Tibial artery (tissue), 4 donors: ENCODE measurements at regions not wholly inside any gene's neighbourhood (a gene's known extent, or its start where the extent isn't known, plus 50 kb on each side); places are given as distances from the start of the nearest gene placed in this dataset.

Experiments
- DNase-seq, 2 donors: peaks; one replicate each; pipeline ENCODE4 v3.0.0-alpha.2; 2019
- H3K27ac ChIP-seq, 2 donors: fragments of 200-600 bp; sonication (generic) in 1 of 2; 1 replicate in 1 of 2; 2 replicates in 1 of 2; pipeline ENCODE4 v1.5.1; 2018 to 2019; ENCODE audit warnings: mild to moderate bottlenecking in 1 of 2
- H3K27me3 ChIP-seq, 2 donors: fragments of 200-600 bp; sonication (generic) in 1 of 2; one replicate each; pipeline versions ENCODE4 v1.5.1 to v1.6.0; 2016 to 2019
- H3K36me3 ChIP-seq, 3 donors: fragments of 200-600 bp; sonication (generic) in 2 of 3; one replicate each; pipeline ENCODE4 v1.5.1; 2016 to 2019; ENCODE audit warnings: mild to moderate bottlenecking in 2 of 3
- H3K4me1 ChIP-seq, 4 donors: fragments of 200-600 bp; sonication (generic) in 2 of 4; 1 replicate in 3 of 4; 2 replicates in 1 of 4; pipeline ENCODE4 v1.5.1; 2016 to 2019
- H3K4me3 ChIP-seq, 2 donors: fragments of 200-600 bp; sonication (generic) in 1 of 2; 1 replicate in 1 of 2; 2 replicates in 1 of 2; pipeline ENCODE4 v1.5.1; 2018 to 2019; ENCODE audit warnings: mild to moderate bottlenecking in 2 of 2
- H3K9me3 ChIP-seq, 3 donors: fragments of 200-600 bp; sonication (generic) in 1 of 3; one replicate each; pipeline ENCODE4 v1.5.1; 2016 to 2019
- CTCF ChIP-seq, 2 experiments: fragments of 200-600 bp in 1 of 2; fragments of 450-650 bp in 1 of 2; IDR thresholded peaks; one replicate each; pipeline ENCODE4 v1.5.1; 2017 to 2019; ENCODE audit warnings: antibody characterized with exemption in 2 of 2, mild to moderate bottlenecking in 1 of 2, moderate library complexity in 1 of 2
- intact Hi-C: fragments of 100-400 bp; cut with DNase I; formaldehyde crosslinking; loops from one replicate; pipeline ENCODE4 v1.15.0; 2023; ENCODE audit warnings: low total_unique reads

DNA sequence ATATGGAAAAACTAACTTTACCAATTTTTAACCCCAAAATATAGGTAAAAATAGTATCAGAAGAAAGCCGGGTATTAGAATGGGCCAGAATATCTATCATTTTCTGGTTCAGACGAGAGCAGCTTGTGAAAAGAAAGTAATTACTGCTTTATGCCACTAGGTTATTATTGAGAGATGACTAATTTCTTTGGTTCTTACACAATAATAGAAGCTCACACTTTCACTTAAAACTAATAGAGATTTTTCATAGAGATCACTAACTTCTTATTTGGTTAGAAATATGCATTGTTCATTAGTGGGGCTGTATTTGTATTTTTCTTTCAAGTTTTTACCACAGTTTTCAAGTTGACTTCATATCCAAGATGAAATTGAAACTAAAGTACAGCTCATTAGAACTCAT lies 1241.2 kb upstream of the FLRT2 start:
- intact Hi-C loops = no loop called here
- TF ChIP-seq CTCF (IDR thresholded peaks at IDR 0.05) = no peak
- Histone ChIP-seq H3K36me3 (no peaks in the 10 kb centered on the region), H3K9me3 (no peaks in the 10 kb centered on the region), H3K27me3 (no peaks in the 10 kb centered on the region), H3K27ac (no peak overlapping the region), H3K4me1 (no peaks in the 10 kb centered on the region), H3K4me3 (no peak overlapping the region)
- no peak for DNase-seq

DNA sequence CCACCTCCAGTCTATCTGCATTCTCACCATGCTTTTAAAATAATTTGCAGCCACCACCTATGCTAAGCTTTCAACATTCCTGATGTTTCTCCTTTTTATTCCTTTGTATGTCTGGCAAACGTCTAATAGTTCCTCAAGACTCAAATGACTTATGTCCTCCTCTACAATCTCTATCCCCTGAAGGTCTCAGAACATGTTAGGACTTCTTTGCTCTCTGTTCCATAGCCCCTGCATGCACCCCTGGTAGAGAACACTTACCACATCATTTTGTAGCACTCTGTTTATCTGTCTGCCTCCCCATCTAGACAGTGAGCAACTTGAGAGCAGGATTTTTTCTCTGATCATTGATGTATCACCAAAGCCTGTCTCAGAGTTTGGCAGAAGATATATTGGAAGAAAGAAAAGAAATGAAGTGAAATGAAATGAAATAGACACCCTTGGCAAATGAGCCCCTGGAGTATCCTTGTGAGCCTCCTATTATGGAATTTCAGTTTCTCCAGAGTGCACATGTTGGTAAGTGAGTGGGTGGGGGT lies 1231.2 kb upstream of the FLRT2 start:
- no peak overlapping the region for H3K27ac ChIP-seq
- intact Hi-C loops = no loop called here
- H3K4me3 ChIP-seq = no peak overlapping the region
- no peak for DNase-seq
- H3K4me1 ChIP-seq = no peaks in the 10 kb centered on the region
- no peaks in the 10 kb centered on the region for H3K9me3 ChIP-seq
- H3K27me3 ChIP-seq = no peaks in the 10 kb centered on the region
- no peak for TF ChIP-seq CTCF (IDR thresholded peaks at IDR 0.05)
- no peaks in the 10 kb centered on the region for H3K36me3 ChIP-seq

DNA sequence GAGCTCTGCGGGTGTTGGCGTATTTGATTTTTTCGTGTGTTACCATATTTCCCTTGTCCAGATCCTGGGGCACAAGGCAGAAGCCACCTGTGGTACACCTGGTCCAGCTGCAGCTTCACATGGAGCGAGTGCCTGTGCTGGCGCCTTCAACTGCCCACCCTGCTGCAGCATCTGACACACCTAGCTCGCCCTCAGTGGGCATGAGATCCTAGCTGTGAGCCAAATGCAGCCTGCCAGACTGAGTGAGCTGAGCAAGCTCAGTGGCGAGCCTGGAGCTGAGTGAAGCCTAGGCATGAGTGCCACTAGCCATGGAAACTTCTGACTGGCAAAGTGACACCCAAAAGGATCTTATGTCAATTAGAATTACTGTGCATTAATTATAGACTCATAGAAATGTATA lies 1226.8 kb upstream of the FLRT2 start:
- Histone ChIP-seq H3K27ac (no peak overlapping the region), H3K4me1 (no peaks in the 10 kb centered on the region), H3K9me3 (peaks cover 3 to 11% (median 4%) of the 10 kb centered on the region in 3 donors), H3K27me3 (no peaks in the 10 kb centered on the region), H3K36me3 (no peaks in the 10 kb centered on the region), H3K4me3 (no peak overlapping the region)
- no peak for TF ChIP-seq CTCF (IDR thresholded peaks at IDR 0.05)
- DNase-seq = no peak
- intact Hi-C loops = no loop called here

DNA sequence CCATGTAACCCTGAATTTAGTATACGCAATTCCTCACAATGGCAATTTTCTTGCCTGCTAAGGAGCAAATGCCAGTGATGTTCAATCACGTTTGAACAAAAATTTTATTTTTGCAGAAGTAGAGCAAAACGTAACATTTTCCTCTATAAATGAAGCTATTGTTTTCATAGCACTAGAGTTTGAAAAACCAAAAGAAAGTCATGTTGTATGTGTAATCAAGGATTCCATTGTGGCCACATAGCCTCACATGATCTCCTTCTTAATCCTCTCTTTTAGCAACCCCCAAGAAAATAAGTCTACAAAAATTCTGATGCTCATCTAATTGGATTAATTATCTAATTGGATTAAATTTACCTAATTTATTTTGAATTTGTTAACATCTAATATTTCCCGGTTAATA lies 1217.4 kb upstream of the FLRT2 start:
- TF ChIP-seq CTCF (IDR thresholded peaks at IDR 0.05) = no peak
- no peak overlapping the region for H3K4me3 ChIP-seq
- no peaks in the 10 kb centered on the region for H3K27me3 ChIP-seq
- no peaks in the 10 kb centered on the region for H3K4me1 ChIP-seq
- DNase-seq = no peak
- intact Hi-C loops = no loop called here
- H3K27ac ChIP-seq = no peak overlapping the region
- no peaks in the 10 kb centered on the region for H3K9me3 ChIP-seq
- H3K36me3 ChIP-seq = no peaks in the 10 kb centered on the region

GRCh38 chr14:84323450-84323849 lies 1206.5 kb upstream of the FLRT2 start:
- intact Hi-C loops = no loop called here
- no peaks in the 10 kb centered on the region for H3K27me3 ChIP-seq
- no peak overlapping the region for H3K4me3 ChIP-seq
- H3K4me1 ChIP-seq = no peaks in the 10 kb centered on the region
- no peak overlapping the region for H3K27ac ChIP-seq
- TF ChIP-seq CTCF (IDR thresholded peaks at IDR 0.05) = no peak
- DNase-seq = no peak
- H3K9me3 ChIP-seq = no peaks in the 10 kb centered on the region
- no peaks in the 10 kb centered on the region for H3K36me3 ChIP-seq

- Histone ChIP-seq H3K27me3 (no peaks in the 10 kb centered on the region), H3K4me1 (no peaks in the 10 kb centered on the region), H3K36me3 (no peaks in the 10 kb centered on the region), H3K27ac (no peak overlapping the region), H3K9me3 (no peaks in the 10 kb centered on the region), H3K4me3 (no peak overlapping the region)
- DNase-seq = no peak
- intact Hi-C loops = no loop called here
- no peak for TF ChIP-seq CTCF (IDR thresholded peaks at IDR 0.05)
Observed at GRCh38 chr14:84323978-84324377, 1206.0 kb upstream of the FLRT2 start.
